ENCODE measurements at regions not wholly inside any gene's neighbourhood (a gene's known extent, or its start where the extent isn't known, plus 50 kb on each side); places are given as distances from the start of the nearest gene placed in this dataset.
"Not testable (repeated sequence)": the region's sequence is repeated elsewhere in the genome, so short reads cannot be mapped to it uniquely, and the experiment has no call there.

GRCh38 chr4:165806613-165807012, 66.4 kb upstream of the TLL1 start:
- no peak overlapping the region for H3K27ac ChIP-seq (ENCODE audit: low read length)
- H3K27me3 ChIP-seq (ENCODE audit: insufficient read depth, low read length) = no peaks in the 10 kb centered on the region
- H3K4me3 ChIP-seq (ENCODE audit: low read length) = no peak overlapping the region
- H3K4me1 ChIP-seq (ENCODE audit: insufficient read depth, low read length) = no peaks in the 10 kb centered on the region
- H3K36me3 ChIP-seq (ENCODE audit: insufficient read depth, low read depth, low read length) = no peaks in the 10 kb centered on the region
- no peaks in the 10 kb centered on the region for H3K9me3 ChIP-seq (ENCODE audit: insufficient read depth, low read depth, low read length)
- no peak overlapping the region for H3K9ac ChIP-seq (ENCODE audit: low read depth, low read length)

GRCh38 chr4:165810726-165811125, 62.3 kb upstream of the TLL1 start:
- no peak overlapping the region for H3K4me3 ChIP-seq (ENCODE audit: low read length)
- no peaks in the 10 kb centered on the region for H3K36me3 ChIP-seq (ENCODE audit: insufficient read depth, low read depth, low read length)
- no peaks in the 10 kb centered on the region for H3K27me3 ChIP-seq (ENCODE audit: insufficient read depth, low read length)
- no peak overlapping the region for H3K27ac ChIP-seq (ENCODE audit: low read length)
- no peaks in the 10 kb centered on the region for H3K9me3 ChIP-seq (ENCODE audit: insufficient read depth, low read depth, low read length)
- no peaks in the 10 kb centered on the region for H3K4me1 ChIP-seq (ENCODE audit: insufficient read depth, low read length)
- H3K9ac ChIP-seq (ENCODE audit: low read depth, low read length) = no peak overlapping the region

GRCh38 chr4:165813606-165814005, 59.4 kb upstream of the TLL1 start:
- Histone ChIP-seq H3K36me3 (ENCODE audit: insufficient read depth, low read depth, low read length) (no peaks in the 10 kb centered on the region), H3K9me3 (ENCODE audit: insufficient read depth, low read depth, low read length) (no peaks in the 10 kb centered on the region; the same call in 1 of the 2 replicates), H3K27ac (ENCODE audit: low read length) (no peak overlapping the region), H3K27me3 (ENCODE audit: insufficient read depth, low read length) (no peaks in the 10 kb centered on the region), H3K4me1 (ENCODE audit: insufficient read depth, low read length) (no peaks in the 10 kb centered on the region), H3K9ac (ENCODE audit: low read depth, low read length) (no peak overlapping the region), H3K4me3 (ENCODE audit: low read length) (no peak overlapping the region)

DNA sequence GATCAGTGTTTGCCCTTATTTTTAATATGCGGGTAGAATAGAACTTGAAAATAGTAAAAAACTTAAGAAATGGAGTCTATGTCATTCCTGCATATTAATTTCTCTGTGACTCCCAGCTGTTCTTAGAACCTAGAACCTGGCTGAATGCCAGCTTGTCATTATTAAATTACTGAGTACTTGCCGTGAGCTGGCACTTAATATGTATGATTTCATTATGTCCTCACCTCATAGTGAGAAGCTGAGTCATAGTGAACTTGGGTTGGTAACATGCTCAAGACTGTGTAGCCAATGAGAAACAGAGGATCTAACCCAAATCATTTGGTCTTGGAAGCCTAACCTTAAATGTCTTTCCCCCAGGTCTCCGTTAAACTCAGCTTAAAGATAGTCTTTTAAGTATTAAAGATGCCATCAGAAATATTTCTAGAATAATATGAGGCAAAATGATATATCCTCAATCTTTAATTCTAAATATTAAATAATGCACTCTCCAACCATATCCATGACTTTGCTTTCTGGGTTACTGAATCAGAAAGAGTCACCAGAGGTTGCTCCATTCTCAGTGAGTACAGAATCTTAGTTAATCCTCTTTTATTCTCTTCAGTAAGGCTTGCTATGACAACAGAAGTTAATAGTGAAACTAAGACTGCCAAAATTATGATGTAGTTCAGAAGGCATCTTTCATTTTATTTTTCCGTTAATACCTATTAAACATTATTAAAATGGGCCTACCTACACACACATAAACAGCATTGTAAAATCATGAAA, 58.6 kb upstream of the TLL1 start:
- Histone ChIP-seq H3K27ac (ENCODE audit: low read length) (no peak overlapping the region), H3K4me3 (ENCODE audit: low read length) (no peak overlapping the region), H3K9ac (ENCODE audit: low read depth, low read length) (no peak overlapping the region), H3K27me3 (ENCODE audit: insufficient read depth, low read length) (no peaks in the 10 kb centered on the region), H3K36me3 (ENCODE audit: insufficient read depth, low read depth, low read length) (no peaks in the 10 kb centered on the region), H3K9me3 (ENCODE audit: insufficient read depth, low read depth, low read length) (no peaks in the 10 kb centered on the region; the same call in 1 of the 2 replicates), H3K4me1 (ENCODE audit: insufficient read depth, low read length) (no peaks in the 10 kb centered on the region)

- not testable (repeated sequence) for H3K27ac ChIP-seq (ENCODE audit: low read length); H3K36me3 ChIP-seq (ENCODE audit: insufficient read depth, low read depth, low read length); H3K9me3 ChIP-seq (ENCODE audit: insufficient read depth, low read depth, low read length); H3K4me3 ChIP-seq (ENCODE audit: low read length); H3K9ac ChIP-seq (ENCODE audit: low read depth, low read length); H3K4me1 ChIP-seq (ENCODE audit: insufficient read depth, low read length); H3K27me3 ChIP-seq (ENCODE audit: insufficient read depth, low read length)
Observed at GRCh38 chr4:165819126-165819525, 53.9 kb upstream of the TLL1 start.

All from iPS-20b (cell line).